HepG2 (cell line): ENCODE measurements at regions not wholly inside any gene's neighbourhood (a gene's known extent, or its start where the extent isn't known, plus 50 kb on each side); places are given as distances from the start of the nearest gene placed in this dataset.

Source experiments
- ASH2L ChIP-seq: fragments of 300-600, 200-600 bp; sonication (generic); IDR thresholded peaks from 2 replicates; pipeline ENCODE4 v1.7.0; 2017; ENCODE audit warnings: low read depth, mild to moderate bottlenecking, moderate library complexity, mixed read lengths, low read length; ENCODE audit not compliant: insufficient read length
- ETV5 ChIP-seq: IDR thresholded peaks from 2 replicates; pipeline ENCODE4 v1.6.1; 2018; ENCODE audit warnings: missing biosample characterization, missing genetic modification reagents, inconsistent platforms, borderline replicate concordance
- ETV6 ChIP-seq: sonication (generic); formaldehyde crosslinking; conservative IDR thresholded peaks from 2 replicates; pipeline ENCODE4 v1.4.0; 2020; ENCODE audit warnings: missing genetic modification reagents
- MED1 ChIP-seq: sonication (generic); formaldehyde crosslinking; IDR thresholded peaks from 2 replicates; pipeline ENCODE4 v1.4.0; 2020; ENCODE audit warnings: missing genetic modification reagents
- PTBP1 ChIP-seq: fragments of 200-400 bp; formaldehyde crosslinking; IDR thresholded peaks from 2 replicates; pipeline ENCODE4 v1.6.1; 2018; ENCODE audit warnings: low read length, low read depth; ENCODE audit not compliant: poor library complexity, severe bottlenecking
- RAD21 ChIP-seq: fragments of 450-650 bp; formaldehyde crosslinking; IDR thresholded peaks from 2 replicates; pipeline ENCODE4 v1.5.0; 2020; ENCODE audit warnings: mild to moderate bottlenecking
- TERF1 ChIP-seq: sonication (generic); formaldehyde crosslinking; IDR thresholded peaks from 2 replicates; pipeline ENCODE4 v1.8.0; 2022; ENCODE audit warnings: mild to moderate bottlenecking, missing genetic modification reagents, moderate library complexity
- YY1 ChIP-seq: IDR thresholded peaks from 2 replicates; pipeline ENCODE4 v1.6.1; 2011; ENCODE audit warnings: low read length, low read depth, moderate library complexity, mild to moderate bottlenecking; ENCODE audit not compliant: insufficient read depth, insufficient replicate concordance
- ZNF24 ChIP-seq: fragments of 450-650 bp; IDR thresholded peaks from 2 replicates; pipeline ENCODE4 v1.6.1; 2017; ENCODE audit warnings: antibody characterized with exemption, mild to moderate bottlenecking
- ZNF253 ChIP-seq: sonication (generic); formaldehyde crosslinking; IDR thresholded peaks from 2 replicates; pipeline ENCODE4 v1.8.0; 2022; ENCODE audit warnings: mild to moderate bottlenecking, missing genetic modification reagents, borderline replicate concordance
- ZNF350 ChIP-seq: sonication (generic); formaldehyde crosslinking; IDR thresholded peaks from 2 replicates; pipeline ENCODE4 v1.4.0; 2020; ENCODE audit warnings: mild to moderate bottlenecking, low read depth, missing genetic modification reagents, borderline replicate concordance
- ZNF558 ChIP-seq: sonication (generic); formaldehyde crosslinking; IDR thresholded peaks from 2 replicates; pipeline ENCODE4 v1.9.0; 2022; ENCODE audit warnings: mild to moderate bottlenecking, missing genetic modification reagents, borderline replicate concordance
- ZNF670 ChIP-seq: sonication (generic); formaldehyde crosslinking; IDR thresholded peaks from 2 replicates; pipeline ENCODE4 v1.8.0; 2022; ENCODE audit warnings: mild to moderate bottlenecking, missing genetic modification reagents, borderline replicate concordance
- ZNF879 ChIP-seq: sonication (generic); formaldehyde crosslinking; IDR thresholded peaks from 2 replicates; pipeline ENCODE4 v1.8.1; 2023; ENCODE audit warnings: missing genetic modification reagents

DNA sequence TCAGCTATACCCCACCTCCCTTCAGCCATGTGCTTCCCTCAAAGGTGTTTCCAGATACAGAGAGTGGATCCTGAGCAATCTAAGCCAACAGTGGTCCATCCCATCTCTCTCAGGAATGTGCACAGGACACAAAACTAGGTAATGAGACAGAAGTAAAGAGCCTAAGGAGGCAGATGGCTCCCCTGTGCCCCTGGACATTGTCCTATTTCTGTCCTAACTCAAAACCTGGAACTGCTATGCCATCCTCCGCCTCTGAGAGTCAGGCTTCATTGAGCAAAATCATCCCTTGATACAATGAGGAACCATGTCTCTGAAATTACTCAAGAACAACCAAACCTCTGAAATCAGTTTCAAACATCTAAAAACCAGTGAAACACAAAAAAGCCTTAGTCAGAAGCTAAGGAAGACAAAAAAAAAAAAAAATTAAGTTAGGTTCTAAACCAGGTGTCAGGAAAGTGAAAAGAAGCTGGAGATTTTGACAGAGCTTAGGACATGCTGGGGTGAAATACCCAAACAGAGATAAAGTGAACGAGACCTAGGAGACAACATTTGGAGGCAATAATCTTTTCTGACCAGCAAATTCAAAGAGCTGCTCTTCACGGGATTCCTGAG, 200.3 kb upstream of the PLEKHG7 start:
- TF ChIP-seq ETV5 = no peak
- no peak for TF ChIP-seq ZNF670 (CRISPR knock-in tag)
- no peak for TF ChIP-seq ZNF879 (CRISPR knock-in tag)
- no peak for TF ChIP-seq ZNF350 (CRISPR knock-in tag)
- no peak for TF ChIP-seq ZNF558 (CRISPR knock-in tag)
- TF ChIP-seq ZNF24 = no peak
- no peak for TF ChIP-seq RAD21 (CRISPR knock-in tag)
- TF ChIP-seq MED1 (CRISPR knock-in tag) = no peak
- TF ChIP-seq YY1 = no peak
- TF ChIP-seq PTBP1 = no peak
- TF ChIP-seq ETV6 (CRISPR knock-in tag) = no peak
- TF ChIP-seq ZNF253 (CRISPR knock-in tag) = no peak
- no peak for TF ChIP-seq ASH2L
- no peak for TF ChIP-seq TERF1 (CRISPR knock-in tag)
